ENCODE measurements at regions not wholly inside any gene's neighbourhood (a gene's known extent, or its start where the extent isn't known, plus 50 kb on each side); places are given as distances from the start of the nearest gene placed in this dataset.

DNA sequence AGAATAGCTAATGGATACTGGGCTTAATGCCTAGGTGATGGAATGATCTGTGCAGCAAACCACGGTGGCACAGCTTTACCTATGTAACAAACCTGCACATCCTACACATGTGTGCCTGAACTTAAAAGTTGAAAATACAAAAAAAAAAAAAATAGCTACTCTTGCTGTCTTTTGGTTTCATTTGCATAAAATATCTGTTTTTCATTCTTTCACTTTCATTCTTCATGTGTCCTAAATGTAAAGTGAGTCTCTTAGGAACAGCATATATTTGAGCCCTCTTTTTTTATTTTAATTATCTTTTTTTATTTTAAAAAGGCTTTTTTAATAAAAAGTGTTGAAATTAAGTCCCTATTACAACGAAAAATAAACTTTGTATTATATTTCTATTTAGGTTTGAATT lies 836.1 kb upstream of the KCND2 start:
- no peak for DNase-seq (ENCODE audit: low spot score)

DNA sequence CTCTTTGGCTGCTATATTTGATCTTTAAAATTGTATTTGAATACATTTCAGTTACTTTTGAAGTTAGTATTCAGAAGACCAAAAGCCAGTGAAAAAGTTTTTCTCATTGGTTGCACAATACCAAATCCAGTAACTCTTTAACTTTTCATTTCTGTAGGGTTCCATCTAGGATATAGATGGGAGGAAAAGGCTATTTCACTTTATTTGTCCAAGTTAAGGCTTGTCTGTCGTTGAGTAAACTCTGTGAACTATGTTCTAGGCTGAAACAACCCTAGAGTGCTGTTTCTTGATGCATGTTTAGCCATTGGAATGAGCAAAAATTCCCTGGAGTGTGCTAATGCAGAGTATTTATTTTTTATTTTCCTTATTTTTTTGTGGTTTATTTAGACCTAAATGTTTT lies 834.7 kb upstream of the KCND2 start:
- no peak for DNase-seq (ENCODE audit: low spot score)

DNA sequence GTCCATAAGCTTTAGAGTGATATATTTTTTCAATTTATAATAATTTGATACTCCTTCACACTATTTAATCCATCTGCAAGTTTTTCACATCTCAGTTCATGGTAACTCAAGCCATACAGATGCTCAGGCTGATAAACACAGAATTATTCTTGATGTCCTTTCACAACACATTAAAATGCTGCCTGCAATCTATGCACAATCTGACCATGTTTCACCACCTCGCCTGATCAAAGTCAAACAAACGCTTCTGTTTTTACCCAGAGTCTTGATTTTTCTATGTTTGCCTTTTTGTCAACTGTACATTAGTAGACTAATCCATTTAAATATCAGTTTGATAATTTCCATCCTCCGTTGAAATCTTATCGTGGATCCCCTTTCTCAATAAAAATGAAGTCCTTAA lies 833.8 kb upstream of the KCND2 start:
- no peak for DNase-seq (ENCODE audit: low spot score)

DNA sequence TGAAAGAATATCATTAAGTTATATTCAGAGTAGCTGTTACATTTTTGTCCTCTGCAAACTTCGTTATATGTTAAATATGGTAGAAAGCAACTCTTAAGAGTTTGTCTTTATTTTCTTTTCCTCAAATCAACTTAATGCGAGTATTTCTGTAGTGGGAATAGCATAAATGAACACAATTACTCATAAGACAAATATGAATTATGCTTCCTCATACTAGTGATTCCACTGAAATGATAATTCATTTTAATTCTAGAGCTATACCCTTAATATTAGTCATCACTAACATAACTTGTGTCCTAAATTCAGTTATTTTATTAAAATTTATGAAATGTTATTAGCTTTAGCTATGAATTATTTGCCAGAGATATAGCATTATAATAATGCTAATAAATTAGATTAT lies 820.6 kb upstream of the KCND2 start:
- DNase-seq (ENCODE audit: low spot score), result no peak

DNA sequence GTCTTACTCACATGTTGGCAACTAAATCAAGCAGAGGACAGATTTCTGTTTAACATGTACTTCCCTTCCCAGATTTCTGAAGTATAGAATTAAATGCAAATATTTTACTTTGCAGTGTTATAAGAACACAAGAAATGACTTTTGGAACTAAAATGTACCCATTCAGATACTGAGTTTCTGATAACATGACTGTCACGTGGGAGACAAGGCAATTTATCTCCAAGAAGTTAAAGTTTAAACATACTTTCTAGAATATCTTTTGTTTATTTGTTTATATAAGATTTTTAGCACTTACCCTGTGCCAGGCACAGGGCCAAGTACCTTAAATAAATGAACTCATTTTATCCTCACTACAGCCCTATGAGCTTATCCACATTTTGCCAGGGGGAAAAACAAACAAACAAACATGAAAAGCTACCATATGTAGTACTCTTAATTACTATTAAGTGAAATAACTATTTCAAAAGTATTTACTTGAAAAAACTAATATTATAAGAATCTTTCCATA lies 807.1 kb upstream of the KCND2 start:
- no peak for DNase-seq (ENCODE audit: low spot score)

DNA sequence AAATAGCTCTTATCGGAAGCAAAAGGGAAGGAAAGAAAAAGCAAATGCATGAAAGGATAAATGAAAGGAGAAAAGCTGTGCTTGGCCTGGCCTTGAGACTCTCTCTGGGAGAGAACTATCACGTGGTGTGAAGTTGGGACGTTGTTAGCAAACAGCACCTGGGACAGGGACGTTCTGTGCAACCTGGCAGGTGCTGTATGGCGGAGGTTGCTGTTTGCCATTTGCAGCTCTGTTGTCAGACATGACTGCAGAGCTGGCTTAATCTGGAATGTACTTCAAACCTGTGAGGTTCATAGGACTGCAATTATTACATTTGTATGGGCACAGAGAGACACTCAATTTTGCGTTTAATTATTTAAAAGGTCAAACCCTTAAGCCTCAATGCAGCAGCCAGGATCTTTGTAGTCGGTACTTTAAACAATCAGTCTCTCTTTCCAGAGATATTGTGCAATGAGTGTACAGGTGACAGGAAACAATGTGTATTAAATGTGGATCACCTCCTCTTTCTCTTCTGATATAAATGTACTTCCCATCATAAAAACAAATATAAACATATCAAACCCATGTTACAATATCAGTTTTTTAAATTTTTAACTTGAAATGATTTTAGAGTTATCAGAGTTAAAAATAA lies 800.5 kb upstream of the KCND2 start:
- no peak for DNase-seq (ENCODE audit: low spot score)

DNA sequence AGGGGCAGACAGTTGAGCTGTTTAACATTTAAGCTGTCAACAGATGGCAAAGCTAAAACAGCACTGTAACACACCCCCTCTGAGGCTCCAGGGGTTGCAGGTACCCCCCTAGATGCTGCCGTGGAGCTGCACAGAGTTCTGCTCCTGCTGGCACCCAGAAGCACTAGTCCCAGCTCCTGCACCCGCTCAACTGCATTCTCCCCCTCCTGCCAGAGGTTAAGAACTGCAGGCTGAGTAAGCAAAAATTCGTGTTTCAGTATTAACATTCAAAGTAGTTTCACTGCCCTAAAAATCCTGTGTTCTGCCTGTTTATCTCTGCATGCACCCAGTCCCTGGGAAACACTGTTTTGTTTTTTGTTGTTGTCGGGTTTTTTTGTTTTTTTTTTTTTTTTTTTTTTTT lies 790.8 kb upstream of the KCND2 start:
- DNase-seq (ENCODE audit: low spot score), result peak; percentile 1

DNA sequence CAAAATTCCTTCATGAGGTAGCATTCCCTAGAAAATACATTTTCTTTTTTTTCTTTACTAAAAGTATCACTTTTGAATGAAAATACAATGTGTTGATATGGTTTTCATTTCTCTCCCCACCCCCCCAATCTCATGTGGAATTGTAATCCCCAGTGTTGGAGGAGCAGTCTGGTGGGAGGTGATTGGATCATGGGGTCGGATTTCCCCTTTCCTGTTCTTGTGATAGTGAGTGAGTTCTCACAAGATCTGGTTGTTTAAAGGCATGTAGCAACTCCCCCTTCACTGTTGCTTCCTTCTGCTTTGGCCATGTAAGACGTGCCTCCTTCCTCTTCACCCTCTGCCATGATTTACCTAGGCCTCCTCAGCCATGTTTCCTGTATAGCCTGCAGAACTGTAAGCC lies 790.3 kb upstream of the KCND2 start:
- DNase-seq (ENCODE audit: low spot score), result no peak

DNA sequence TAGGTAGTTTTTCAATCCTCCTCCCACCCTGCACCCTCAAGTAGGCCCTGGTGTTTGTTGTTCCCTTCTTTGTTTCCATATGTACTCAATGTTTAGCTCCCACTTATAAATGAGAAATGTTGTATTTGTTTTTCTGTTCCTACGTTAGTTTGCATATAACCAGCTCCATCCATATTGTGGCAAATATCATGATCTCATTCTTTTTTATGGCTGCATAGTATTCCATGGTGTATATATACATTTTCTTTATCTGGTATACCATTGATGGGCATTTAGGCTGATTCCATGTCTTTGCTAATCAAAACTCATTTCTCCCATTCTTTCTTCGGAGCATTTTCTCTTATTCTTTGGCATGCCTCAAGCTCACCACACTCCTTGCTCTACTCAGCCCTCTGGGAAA lies 789.6 kb upstream of the KCND2 start:
- DNase-seq (ENCODE audit: low spot score), result no peak

DNA sequence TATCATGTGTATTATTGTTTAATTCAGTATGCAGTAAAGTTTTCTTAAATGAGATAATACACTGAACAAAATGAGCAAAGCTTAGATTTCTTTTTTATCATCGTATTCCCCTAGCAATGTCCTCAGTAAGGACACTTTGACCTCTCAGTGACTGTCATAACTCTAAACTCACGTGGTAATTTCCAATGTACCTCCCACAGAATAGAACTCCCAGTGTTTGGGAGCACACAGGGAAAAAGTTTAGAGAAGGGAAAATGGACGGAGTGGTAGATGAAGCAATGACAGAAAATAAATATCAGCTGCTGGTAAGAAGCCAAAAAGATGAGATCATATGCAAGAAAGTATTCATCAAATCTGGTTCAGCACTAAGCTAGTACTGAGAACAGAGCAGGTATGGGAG lies 758.6 kb upstream of the KCND2 start:
- no peak for DNase-seq (ENCODE audit: low spot score)

DNA sequence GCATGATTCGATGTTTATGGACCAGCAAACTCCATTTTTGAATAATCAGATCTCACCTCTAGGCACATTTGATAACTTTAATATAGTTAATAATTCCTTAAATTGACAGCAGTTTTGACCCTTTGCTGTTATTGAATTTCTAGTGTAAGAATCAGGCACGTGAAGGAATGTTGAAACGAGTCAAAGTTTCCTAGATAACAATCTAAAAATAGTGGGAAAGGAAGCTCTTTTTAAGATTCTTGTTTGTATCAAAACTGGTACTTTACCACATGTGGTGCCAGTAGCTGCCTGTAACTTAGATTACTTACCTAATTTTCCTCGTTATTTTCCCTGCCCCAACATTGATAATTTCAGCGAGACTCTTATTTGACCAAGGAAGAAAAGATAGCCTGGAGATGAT lies 757.8 kb upstream of the KCND2 start:
- no peak for DNase-seq (ENCODE audit: low spot score)

DNA sequence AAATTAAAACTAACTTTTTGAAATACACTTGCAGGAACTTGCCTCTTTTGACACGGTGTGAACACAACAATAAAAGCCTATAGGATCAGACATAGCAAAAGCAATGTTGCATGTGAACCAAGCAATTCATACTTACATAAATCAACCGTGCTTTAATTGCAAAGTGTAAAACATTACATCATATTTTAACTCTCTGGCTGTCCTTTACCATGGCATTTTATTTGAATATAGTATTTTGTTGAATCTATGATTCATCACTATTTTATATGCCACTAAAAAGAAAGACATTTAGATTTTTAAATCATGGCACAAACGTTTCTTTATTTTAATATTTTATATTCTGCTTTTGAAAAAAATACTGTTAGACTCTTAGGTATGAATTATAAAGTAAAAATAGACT lies 757.0 kb upstream of the KCND2 start:
- no peak for DNase-seq (ENCODE audit: low spot score)

DNA sequence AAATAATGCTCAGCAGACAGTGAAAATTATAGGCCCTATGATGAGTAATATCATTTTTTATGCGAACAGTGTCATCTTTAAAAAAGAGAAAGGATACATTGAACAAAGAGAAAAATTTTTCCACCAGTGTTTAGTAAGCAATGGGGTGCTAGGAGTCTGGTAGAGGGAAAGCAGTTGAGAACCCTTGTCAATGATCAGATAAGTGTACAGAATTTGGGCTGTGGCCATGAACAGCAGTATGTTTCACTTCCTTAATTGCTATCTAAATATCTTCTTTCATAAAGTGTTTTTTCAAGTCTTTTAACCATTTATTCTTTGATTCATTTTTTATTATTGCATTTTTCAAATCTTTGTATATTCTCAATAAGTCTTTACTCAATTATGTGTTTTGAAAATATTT lies 750.7 kb upstream of the KCND2 start:
- no peak for DNase-seq (ENCODE audit: low spot score)

DNA sequence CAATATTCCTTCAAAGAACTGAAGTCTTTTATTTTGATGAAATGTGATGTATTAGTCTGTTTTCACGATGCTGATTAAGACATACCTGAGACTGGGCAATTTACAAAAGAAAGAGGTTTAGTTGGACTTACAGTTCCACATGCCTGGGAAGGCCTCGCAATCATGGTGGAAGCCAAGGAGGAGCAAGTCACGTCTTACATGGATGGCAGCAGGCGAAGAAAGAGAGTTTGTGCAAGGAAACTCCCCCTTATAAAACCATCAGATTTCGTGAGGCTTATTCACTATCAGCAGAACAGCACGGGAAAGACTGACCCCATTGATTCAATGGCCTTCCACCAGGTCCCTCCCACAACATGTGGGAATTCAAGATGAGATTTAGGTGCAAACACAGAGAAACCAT lies 750.3 kb upstream of the KCND2 start:
- no peak for DNase-seq (ENCODE audit: low spot score)

DNA sequence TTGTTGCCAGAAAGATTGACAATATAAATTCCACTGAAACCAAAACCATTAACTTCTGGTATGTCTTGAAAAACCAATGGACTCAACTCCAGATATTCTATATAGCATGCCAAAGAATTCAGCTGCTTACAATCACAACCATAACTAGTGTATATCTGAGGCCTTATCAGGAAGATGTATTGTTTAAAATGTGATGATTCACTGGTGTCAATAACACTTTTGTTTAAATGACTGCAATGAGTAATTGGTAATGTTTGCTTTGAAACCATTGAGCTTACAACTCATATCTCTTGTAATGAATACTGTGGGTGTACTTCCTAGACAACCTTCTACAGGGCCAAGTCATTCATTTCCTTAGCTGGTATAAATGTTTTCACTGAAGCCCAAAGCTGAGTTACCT lies 727.9 kb upstream of the KCND2 start:
- peak; percentile 3 for DNase-seq (ENCODE audit: low spot score)

DNA sequence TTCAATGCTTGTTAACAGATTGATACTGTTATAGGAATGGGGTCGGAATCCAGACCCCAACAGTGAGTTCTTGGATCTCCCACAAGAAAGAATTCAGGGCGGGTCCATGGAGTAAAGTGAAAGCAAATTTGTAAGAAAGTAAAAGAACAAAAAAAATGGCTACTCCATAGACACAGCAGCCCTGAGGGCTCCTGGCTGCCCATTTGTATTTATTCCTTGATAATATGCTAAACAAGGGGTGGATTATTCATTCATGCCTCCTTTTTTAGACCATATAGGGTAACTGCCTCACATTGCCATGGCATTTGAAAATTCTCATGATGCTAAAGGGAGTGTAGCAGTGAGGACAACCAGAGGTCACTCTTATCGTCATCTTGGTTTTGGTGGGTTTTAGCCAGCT lies 717.2 kb upstream of the KCND2 start:
- no peak for DNase-seq (ENCODE audit: low spot score)

DNA sequence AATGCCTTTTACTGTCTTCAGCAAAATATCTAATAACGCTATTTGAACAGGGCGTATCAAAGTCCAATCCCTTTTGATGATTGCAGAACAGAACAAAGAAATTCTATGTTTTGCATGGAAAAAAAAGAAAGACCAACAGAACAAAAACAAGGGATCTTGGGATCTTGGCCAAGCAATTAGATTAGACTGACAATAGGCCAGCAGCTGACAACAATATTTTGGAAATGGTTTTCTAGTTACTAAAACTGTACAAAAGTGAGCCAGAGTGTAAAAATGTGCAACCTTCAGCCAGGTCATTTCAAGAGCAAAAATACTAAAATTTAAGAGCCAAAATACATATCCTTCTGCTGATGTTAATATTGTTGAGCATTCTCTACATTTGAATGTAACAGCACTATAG lies 716.5 kb upstream of the KCND2 start:
- no peak for DNase-seq (ENCODE audit: low spot score)

DNA sequence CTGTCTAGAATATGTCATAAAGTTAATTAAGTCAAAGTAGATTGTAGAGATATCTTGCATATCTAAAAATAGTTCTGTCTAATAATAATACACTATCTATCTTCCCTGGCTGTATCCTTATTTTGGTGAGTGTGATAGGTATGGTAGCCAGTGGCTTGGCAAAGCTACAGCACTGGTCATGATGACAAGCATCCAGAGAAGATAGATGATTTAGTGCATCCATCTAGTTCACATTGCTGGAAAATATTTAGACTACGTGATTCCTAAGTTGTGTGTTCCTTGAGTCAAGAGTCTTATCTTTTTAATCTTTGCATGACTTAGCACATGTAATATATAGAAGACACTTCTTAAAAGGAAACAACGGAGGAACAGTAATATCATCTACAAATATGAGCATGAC lies 711.2 kb upstream of the KCND2 start:
- DNase-seq (ENCODE audit: low spot score), result no peak

DNA sequence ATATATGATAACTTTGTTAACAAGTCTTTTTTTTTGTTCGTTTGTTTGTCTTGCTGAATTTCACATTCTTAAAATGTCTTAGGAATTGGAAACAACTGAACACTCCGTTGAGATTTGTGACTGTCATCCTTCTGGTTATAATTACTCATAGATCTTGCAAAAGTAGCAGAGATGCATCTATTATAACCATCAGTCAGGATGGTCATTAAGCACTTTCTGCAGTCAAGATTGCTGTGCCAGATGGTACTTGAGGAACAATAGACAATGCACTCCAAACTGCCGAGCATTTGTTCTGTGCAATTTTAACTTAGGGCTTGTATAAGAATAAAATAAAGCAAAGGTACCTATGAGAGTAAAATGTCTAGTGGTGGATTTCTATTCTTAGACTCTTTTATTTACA lies 710.1 kb upstream of the KCND2 start:
- no peak for DNase-seq (ENCODE audit: low spot score)

DNA sequence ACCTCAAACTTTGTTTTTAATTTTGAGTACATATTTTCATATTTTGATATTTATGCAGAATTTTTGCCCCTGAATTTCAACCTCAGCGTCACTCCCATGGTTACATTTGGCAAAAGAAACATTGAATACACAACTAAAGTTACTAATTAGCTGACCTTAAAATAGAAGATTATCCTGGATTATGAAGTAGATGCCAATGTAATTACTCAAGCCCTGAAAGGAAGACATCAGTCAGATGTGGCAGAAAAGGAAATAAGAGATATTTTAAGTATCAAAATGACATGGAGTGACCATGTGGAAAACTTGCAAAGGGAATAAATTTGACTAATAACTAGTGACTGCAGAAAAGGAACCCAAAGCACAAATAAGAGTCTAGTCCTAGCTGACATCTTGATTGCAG lies 701.3 kb upstream of the KCND2 start:
- DNase-seq (ENCODE audit: low spot score), result no peak

DNA sequence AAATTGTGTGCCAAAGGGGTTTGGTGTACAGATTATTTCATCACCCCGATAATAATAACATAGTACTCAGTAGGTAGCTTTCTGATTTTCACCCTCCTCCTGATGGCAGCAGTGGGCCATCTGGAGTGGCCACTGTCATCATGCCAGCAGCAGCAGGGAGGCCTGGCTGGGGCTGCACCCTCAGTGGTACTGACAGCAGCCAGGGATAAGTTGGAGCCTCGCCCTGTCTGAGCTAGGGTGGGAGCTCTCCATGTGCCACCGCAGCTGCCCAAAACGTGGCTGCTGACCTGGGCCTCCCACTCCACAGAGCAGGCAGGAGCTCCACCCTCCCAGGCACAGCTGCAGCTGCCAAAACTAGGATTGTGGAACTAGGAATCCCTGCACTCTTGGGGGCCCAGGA lies 700.8 kb upstream of the KCND2 start:
- DNase-seq (ENCODE audit: low spot score), result no peak

DNA sequence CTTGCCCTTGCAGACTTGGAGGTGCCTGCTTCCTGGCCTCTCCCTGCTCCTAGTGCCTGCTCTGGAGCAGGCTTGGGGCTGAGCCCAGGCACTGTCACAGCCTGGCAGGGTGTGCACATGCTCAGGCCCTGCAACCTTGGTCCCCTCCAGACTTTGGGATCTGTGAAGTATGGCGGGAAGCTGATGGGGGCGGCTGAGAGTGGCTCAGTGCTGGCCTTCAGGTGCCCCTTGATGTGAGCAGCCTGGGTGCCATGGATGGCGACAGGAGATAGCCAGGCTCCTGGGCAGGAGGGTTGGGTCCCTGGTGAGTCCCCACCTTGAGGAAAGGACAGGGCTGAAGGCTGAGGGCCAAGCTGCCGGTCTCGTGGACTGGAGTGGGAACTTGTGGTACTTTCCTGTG lies 700.4 kb upstream of the KCND2 start:
- no peak for DNase-seq (ENCODE audit: low spot score)

DNA sequence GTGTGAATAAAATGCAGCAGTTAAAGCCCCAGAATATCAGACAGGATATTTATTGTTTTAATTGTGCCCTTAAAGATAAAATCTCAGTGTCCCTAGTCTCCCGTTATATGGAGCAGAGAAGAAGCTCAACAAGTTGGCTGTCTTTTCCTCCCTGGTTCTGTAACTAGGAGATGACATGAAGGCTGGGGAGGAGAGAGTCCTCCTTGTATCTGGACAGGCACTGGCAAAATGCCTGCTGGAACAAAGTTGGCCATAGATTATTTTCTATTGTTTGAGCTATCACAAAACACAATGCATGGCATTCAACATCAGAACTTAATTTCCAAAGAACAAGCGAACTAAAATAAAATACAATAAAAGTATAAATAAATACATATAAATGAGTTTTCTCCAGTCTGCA lies 694.9 kb upstream of the KCND2 start:
- DNase-seq (ENCODE audit: low spot score), result no peak

DNA sequence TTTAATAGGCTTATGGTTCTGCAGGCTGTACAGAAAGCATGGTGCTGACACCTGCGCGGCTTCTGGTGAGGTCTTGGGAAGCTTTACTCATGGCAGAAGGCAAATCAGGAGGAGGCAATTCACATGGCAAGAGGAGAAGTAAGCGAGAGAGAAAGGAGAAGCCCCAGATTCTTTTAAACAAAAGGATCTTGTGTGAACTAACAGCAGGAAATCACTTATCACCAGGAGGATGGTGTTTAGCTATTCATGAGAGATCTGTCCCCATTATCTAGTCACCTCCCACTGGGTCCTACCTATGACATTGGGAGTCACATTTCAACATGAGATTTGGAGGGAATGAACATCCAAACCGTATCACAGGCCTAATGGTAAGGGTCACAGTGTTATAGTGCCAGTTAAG lies 678.0 kb upstream of the KCND2 start:
- DNase-seq (ENCODE audit: low spot score), result no peak

DNA sequence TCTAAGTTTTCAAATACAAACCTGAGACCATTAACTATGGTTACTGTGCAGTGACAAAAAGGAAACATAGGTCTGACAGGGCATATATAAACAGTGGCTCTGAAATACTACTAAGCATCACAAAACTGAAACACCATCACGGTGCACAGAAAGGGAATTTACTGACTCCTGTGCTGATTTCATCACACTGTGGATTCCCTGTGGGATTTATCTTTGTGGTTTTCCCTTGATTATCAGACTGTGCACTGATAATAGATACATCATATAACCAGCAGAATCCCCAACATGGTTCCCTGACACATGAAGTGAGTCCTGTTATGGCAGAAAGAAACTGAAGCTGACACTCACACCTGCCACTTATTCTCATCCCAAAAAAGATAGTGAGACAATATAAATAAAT lies 676.3 kb upstream of the KCND2 start:
- DNase-seq (ENCODE audit: low spot score), result no peak

Measured in activated CD4-positive, alpha-beta T cell treated with anti-CD3 and anti-CD28 coated beads, Interleukin-2, Interleukin-4, amounts not matched to agents 100 ng/mL and 50 ng/mL, durations not matched to agents 16 hours and 8 hours (primary cell).